Liver (tissue), 3 donors: ENCODE measurements at regions not wholly inside any gene's neighbourhood (a gene's known extent, or its start where the extent isn't known, plus 50 kb on each side); places are given as distances from the start of the nearest gene placed in this dataset.

Source experiments
- FOXA1 ChIP-seq: IDR thresholded peaks from 2 replicates; pipeline ENCODE4 v1.6.1; 2016; ENCODE audit warnings: antibody characterized with exemption
- JUND ChIP-seq, 2 donors: IDR thresholded peaks; 2 replicates each; pipeline ENCODE4 v1.6.1; 2016; ENCODE audit warnings: antibody characterized with exemption in 2 of 2
- NR2F2 ChIP-seq: IDR thresholded peaks from 2 replicates; pipeline ENCODE4 v1.6.1; 2016; ENCODE audit warnings: antibody characterized with exemption
- RAD21 ChIP-seq, 2 donors: IDR thresholded peaks; 2 replicates each; pipeline ENCODE4 v1.6.1; 2016; ENCODE audit warnings: antibody characterized with exemption in 2 of 2, mild to moderate bottlenecking in 2 of 2
- YY1 ChIP-seq: IDR thresholded peaks from 2 replicates; pipeline ENCODE4 v1.6.1; 2016; ENCODE audit warnings: antibody characterized with exemption, mild to moderate bottlenecking
- TF ChIP-seq, protein P1 (sequence below): fragments of 150-350 bp; IDR thresholded peaks from 2 replicates; pipeline ENCODE4 v1.5.1; 2017; ENCODE audit warnings: improper control_type of control experiment, low read depth, low read length; ENCODE audit not compliant: missing input control
- TF ChIP-seq, protein P2 (sequence below): IDR thresholded peaks from 2 replicates; pipeline ENCODE4 v1.6.1; 2016; ENCODE audit warnings: antibody characterized with exemption
- donor health status: healthy.
- donor health status: healthy.

DNA sequence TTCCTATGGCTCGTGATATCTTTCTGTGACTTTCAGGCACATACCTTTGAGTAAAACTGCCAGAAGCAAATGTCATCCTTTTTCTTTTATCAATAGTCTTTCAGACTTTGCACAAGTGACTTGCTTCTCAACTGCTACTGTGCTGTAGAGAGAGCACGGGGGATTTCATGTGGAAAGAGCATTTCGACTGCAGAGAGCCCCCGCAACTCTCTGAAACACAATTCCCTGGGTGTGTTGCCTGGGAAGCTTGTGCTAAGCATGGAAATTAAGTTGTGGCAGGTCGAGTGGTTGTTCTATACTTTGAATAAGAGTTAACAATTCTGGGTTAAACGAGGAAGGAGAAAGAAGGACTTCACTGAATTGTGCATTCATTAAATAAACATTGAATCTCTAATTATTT is 659.1 kb downstream of the TDRD15 start:
- no peak for TF ChIP-seq YY1
- TF ChIP-seq FOXA1: no peak
- TF ChIP-seq RAD21 (IDR thresholded peaks at IDR 0.05): no peak
- no peak for TF ChIP-seq NR2F2
- TF ChIP-seq, protein P1, sequence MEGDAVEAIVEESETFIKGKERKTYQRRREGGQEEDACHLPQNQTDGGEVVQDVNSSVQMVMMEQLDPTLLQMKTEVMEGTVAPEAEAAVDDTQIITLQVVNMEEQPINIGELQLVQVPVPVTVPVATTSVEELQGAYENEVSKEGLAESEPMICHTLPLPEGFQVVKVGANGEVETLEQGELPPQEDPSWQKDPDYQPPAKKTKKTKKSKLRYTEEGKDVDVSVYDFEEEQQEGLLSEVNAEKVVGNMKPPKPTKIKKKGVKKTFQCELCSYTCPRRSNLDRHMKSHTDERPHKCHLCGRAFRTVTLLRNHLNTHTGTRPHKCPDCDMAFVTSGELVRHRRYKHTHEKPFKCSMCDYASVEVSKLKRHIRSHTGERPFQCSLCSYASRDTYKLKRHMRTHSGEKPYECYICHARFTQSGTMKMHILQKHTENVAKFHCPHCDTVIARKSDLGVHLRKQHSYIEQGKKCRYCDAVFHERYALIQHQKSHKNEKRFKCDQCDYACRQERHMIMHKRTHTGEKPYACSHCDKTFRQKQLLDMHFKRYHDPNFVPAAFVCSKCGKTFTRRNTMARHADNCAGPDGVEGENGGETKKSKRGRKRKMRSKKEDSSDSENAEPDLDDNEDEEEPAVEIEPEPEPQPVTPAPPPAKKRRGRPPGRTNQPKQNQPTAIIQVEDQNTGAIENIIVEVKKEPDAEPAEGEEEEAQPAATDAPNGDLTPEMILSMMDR: no peak
- TF ChIP-seq, protein P2, sequence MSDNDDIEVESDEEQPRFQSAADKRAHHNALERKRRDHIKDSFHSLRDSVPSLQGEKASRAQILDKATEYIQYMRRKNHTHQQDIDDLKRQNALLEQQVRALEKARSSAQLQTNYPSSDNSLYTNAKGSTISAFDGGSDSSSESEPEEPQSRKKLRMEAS: no peak
- no peak for TF ChIP-seq JUND (IDR thresholded peaks at IDR 0.05)
